ENCODE measurements at regions not wholly inside any gene's neighbourhood (a gene's known extent, or its start where the extent isn't known, plus 50 kb on each side); places are given as distances from the start of the nearest gene placed in this dataset.

GRCh38 chr9:29753638-29754037 lies 2180.4 kb upstream of the C9orf72 start:
- H3K9ac ChIP-seq (ENCODE audit: control insufficient read depth, insufficient read depth, low read length): no peak overlapping the region
- intact Hi-C loops (cut with micrococcal nuclease; ENCODE audit: unreplicated experiment): no loop called here
- H3K27ac ChIP-seq (ENCODE audit: control insufficient read depth, insufficient read depth): no peak overlapping the region
- H3K36me3 ChIP-seq (ENCODE audit: control insufficient read depth in 2 of 2, insufficient read depth in 2 of 2, low read length in 1 of 2): no peaks in the 10 kb centered on the region
- H3K27me3 ChIP-seq (replicated peaks in 1 of 2; ENCODE audit: control insufficient read depth in 2 of 2, insufficient read depth in 2 of 2, low read length in 1 of 2): no peaks in the 10 kb centered on the region
- no peak for FAIRE-seq
- no peaks in the 10 kb centered on the region for H3K4me1 ChIP-seq (ENCODE audit: control insufficient read depth, insufficient read depth, low read length)
- CTCF ChIA-PET: no interaction called here
- no peaks in the 10 kb centered on the region for H4K20me1 ChIP-seq (ENCODE audit: control insufficient read depth, insufficient read depth)
- in situ Hi-C loops (cut with MboI): no loop called here
- H3K4me2 ChIP-seq (ENCODE audit: control insufficient read depth, insufficient read depth): no peak overlapping the region
- no peak overlapping the region for H2AFZ ChIP-seq (ENCODE audit: control insufficient read depth, low read depth, low read length)
- H3K9me3 ChIP-seq (replicated peaks; ENCODE audit: control insufficient read depth, insufficient read depth, low read length): no peaks in the 10 kb centered on the region
- POLR2A ChIA-PET: no interaction called here
- no peak overlapping the region for H3K4me3 ChIP-seq
- no TSS peak for BruUV-seq (replicated peaks)
- no peaks in the 10 kb centered on the region for H3K79me2 ChIP-seq (ENCODE audit: control insufficient read depth, insufficient read depth, low read length)
- TF ChIP-seq ZNF384 (IDR thresholded peaks at IDR 0.05; ENCODE audit: borderline replicate concordance, low read depth, low read length) (no peak), ZNF217 (IDR thresholded peaks at IDR 0.05) (no peak)
- SMC1A ChIA-PET (ENCODE audit: uncharacterized antibody, unreplicated experiment): no interaction called here
- RAD21 ChIA-PET (ENCODE audit: unreplicated experiment): no interaction called here
- ATAC-seq: no peak
- no peak for DNase-seq (ENCODE audit: low read depth, low spot score)

- BruUV-seq (replicated peaks): no TSS peak
- CTCF ChIA-PET: interaction anchor here (1.6 kb wide), 1 partner anchor 9 kb away, joined by 3 read pairs; no protein-coding TSS in a partner anchor
- Histone ChIP-seq H3K79me2 (ENCODE audit: control insufficient read depth, insufficient read depth, low read length) (no peaks in the 10 kb centered on the region), H3K9me3 (replicated peaks; ENCODE audit: control insufficient read depth, insufficient read depth, low read length) (no peaks in the 10 kb centered on the region), H3K9ac (ENCODE audit: control insufficient read depth, insufficient read depth, low read length) (no peak overlapping the region), H3K4me1 (ENCODE audit: control insufficient read depth, insufficient read depth, low read length) (no peaks in the 10 kb centered on the region), H2AFZ (ENCODE audit: control insufficient read depth, low read depth, low read length) (no peak overlapping the region), H3K27ac (ENCODE audit: control insufficient read depth, insufficient read depth) (no peak overlapping the region), H3K4me2 (ENCODE audit: control insufficient read depth, insufficient read depth) (no peak overlapping the region), H4K20me1 (ENCODE audit: control insufficient read depth, insufficient read depth) (no peaks in the 10 kb centered on the region), H3K27me3 (replicated peaks in 1 of 2; ENCODE audit: control insufficient read depth in 2 of 2, insufficient read depth in 2 of 2, low read length in 1 of 2) (no peaks in the 10 kb centered on the region), H3K36me3 (ENCODE audit: control insufficient read depth in 2 of 2, insufficient read depth in 2 of 2, low read length in 1 of 2) (no peaks in the 10 kb centered on the region), H3K4me3 (no peak overlapping the region)
- ATAC-seq: no peak
- FAIRE-seq: no peak
- RAD21 ChIA-PET (ENCODE audit: unreplicated experiment): no interaction called here
- no peak for DNase-seq (ENCODE audit: low read depth, low spot score)
- POLR2A ChIA-PET: no interaction called here
- 25% methylated on average over 2 of the region's 2 CpGs for WGBS (ENCODE audit: insufficient coverage, insufficient replicate concordance, low lambda C conversion rate, missing lambda C conversion rate)
- SMC1A ChIA-PET (ENCODE audit: uncharacterized antibody, unreplicated experiment): no interaction called here
- in situ Hi-C loops (cut with MboI) (no loop called here), intact Hi-C loops (cut with micrococcal nuclease; ENCODE audit: unreplicated experiment) (no loop called here)
- TF ChIP-seq IRF4 (IDR thresholded peaks at IDR 0.05; ENCODE audit: low read depth, low read length): no peak
- TF ChIP-seq CUX1 (IDR thresholded peaks at IDR 0.05; ENCODE audit: insufficient replicate concordance, low read depth, low read length): no peak
- no peak for TF ChIP-seq IKZF1 (conservative IDR thresholded peaks at IDR 0.05)
These were observed 2195.7 kb upstream of the C9orf72 start for GRCh38 chr9:29769019-29769418.
